ENCODE measurements at regions not wholly inside any gene's neighbourhood (a gene's known extent, or its start where the extent isn't known, plus 50 kb on each side); places are given as distances from the start of the nearest gene placed in this dataset.

GRCh38 chr18:56238576-56238975 lies 399.8 kb downstream of the TXNL1 start:
- POLR2A ChIA-PET: no interaction called here
- no peak for DNase-seq (ENCODE audit: low read depth)

GRCh38 chr18:56235481-56236013 lies 402.8 kb downstream of the TXNL1 start:
- no peak for TF ChIP-seq CTCF (IDR thresholded peaks at IDR 0.05; ENCODE audit: insufficient read depth, low read depth, low read length)
- ChIA-PET POLR2A (no interaction called here), CTCF (no interaction called here)
- Histone ChIP-seq H3K27me3 (ENCODE audit: control insufficient read depth, insufficient read depth, low read length) (no peaks in the 10 kb centered on the region), H3K36me3 (ENCODE audit: control insufficient read depth, insufficient read depth, low read length) (no peaks in the 10 kb centered on the region), H3K4me3 (ENCODE audit: low read depth, low read length) (no peak overlapping the region)
- DNase-seq (ENCODE audit: low read depth): no peak

More at GRCh38 chr18:56238576-56238975, 399.8 kb downstream of the TXNL1 start:
- Histone ChIP-seq H3K36me3 (ENCODE audit: control insufficient read depth, insufficient read depth, low read length) (no peaks in the 10 kb centered on the region), H3K4me3 (ENCODE audit: low read depth, low read length) (no peak overlapping the region), H3K27me3 (ENCODE audit: control insufficient read depth, insufficient read depth, low read length) (no peaks in the 10 kb centered on the region)
- CTCF ChIA-PET: interaction anchor here (1.0 kb wide), 1 partner anchor 70 kb away, joined by 3 read pairs; no protein-coding TSS in a partner anchor
- peak; percentile 13; the same call in 1 of the 2 replicates for TF ChIP-seq CTCF (IDR thresholded peaks at IDR 0.05; ENCODE audit: insufficient read depth, low read depth, low read length)

GRCh38 chr18:56235071-56235470 lies 403.3 kb downstream of the TXNL1 start:
- Histone ChIP-seq H3K36me3 (ENCODE audit: control insufficient read depth, insufficient read depth, low read length) (no peaks in the 10 kb centered on the region), H3K27me3 (ENCODE audit: control insufficient read depth, insufficient read depth, low read length) (no peaks in the 10 kb centered on the region), H3K4me3 (ENCODE audit: low read depth, low read length) (no peak overlapping the region)
- ChIA-PET POLR2A (no interaction called here), CTCF (no interaction called here)
- no peak for DNase-seq (ENCODE audit: low read depth)
- no peak for TF ChIP-seq CTCF (IDR thresholded peaks at IDR 0.05; ENCODE audit: insufficient read depth, low read depth, low read length)

- TF ChIP-seq CTCF (IDR thresholded peaks at IDR 0.05; ENCODE audit: insufficient read depth, low read depth, low read length): no peak
- Histone ChIP-seq H3K36me3 (ENCODE audit: control insufficient read depth, insufficient read depth, low read length) (no peaks in the 10 kb centered on the region), H3K4me3 (ENCODE audit: low read depth, low read length) (no peak overlapping the region), H3K27me3 (ENCODE audit: control insufficient read depth, insufficient read depth, low read length) (no peaks in the 10 kb centered on the region)
- peak; percentile 59 for DNase-seq (ENCODE audit: low read depth)
- POLR2A ChIA-PET: interaction anchor here (0.6 to 0.7 kb wide), 2 partner anchors 44 to 138 kb away, joined by 4 to 7 read pairs; no protein-coding TSS in a partner anchor
- CTCF ChIA-PET: no interaction called here
These were observed 404.8 kb downstream of the TXNL1 start for GRCh38 chr18:56233595-56233994.

- POLR2A ChIA-PET: no interaction called here
- CTCF ChIA-PET: interaction anchor here (0.6 to 0.9 kb wide), 2 partner anchors 63 to 88 kb away, joined by 3 to 4 read pairs; no protein-coding TSS in a partner anchor
These were observed 412.4 kb downstream of the TXNL1 start for GRCh38 chr18:56226025-56226424.

More at GRCh38 chr18:56226025-56226424, 412.4 kb downstream of the TXNL1 start:
- DNase-seq (ENCODE audit: low read depth): no peak
- no peaks in the 10 kb centered on the region for H3K36me3 ChIP-seq (ENCODE audit: control insufficient read depth, insufficient read depth, low read length)
- H3K27me3 ChIP-seq (ENCODE audit: control insufficient read depth, insufficient read depth, low read length): no peaks in the 10 kb centered on the region
- no peak for TF ChIP-seq CTCF (IDR thresholded peaks at IDR 0.05; ENCODE audit: insufficient read depth, low read depth, low read length)
- no peak overlapping the region for H3K4me3 ChIP-seq (ENCODE audit: low read depth, low read length)
